Suppressor macrophage (primary cell): ENCODE measurements at regions not wholly inside any gene's neighbourhood (a gene's known extent, or its start where the extent isn't known, plus 50 kb on each side); places are given as distances from the start of the nearest gene placed in this dataset.
A peak's percentile ranks its signal among the peaks of the same experiment; 100 is the strongest.
"Not testable (repeated sequence)": the region's sequence is repeated elsewhere in the genome, so short reads cannot be mapped to it uniquely, and the experiment has no call there.

Source experiments
- DNase-seq, 4 experiments: peaks; one replicate each; pipeline ENCODE4 v3.0.0-alpha.2; 2020 to 2022

DNA sequence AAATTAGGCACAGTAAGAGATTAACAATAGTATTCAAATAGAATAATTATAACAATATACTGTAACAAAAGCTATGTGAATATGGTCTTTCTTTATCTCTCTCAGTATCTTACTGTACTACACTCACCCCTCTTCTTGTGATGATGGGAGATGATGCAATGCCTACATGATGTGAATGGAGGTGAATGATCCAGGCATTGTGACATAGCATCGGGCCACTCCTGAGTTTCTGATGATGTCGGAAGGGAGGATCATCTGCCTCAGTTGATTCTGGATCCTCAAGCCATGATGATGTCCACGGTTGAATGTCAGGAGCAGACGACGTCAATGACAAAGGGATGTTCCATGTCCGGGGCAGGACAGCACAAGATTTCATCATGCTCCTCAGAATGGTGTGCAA lies 268.3 kb upstream of the MGAT5 start:
- no peak for DNase-seq

- no peak for DNase-seq
These were observed 267.6 kb upstream of the MGAT5 start for GRCh38 chr2:133986081-133986837.

GRCh38 chr2:133986881-133987795 lies 266.7 kb upstream of the MGAT5 start:
- no peak for DNase-seq

GRCh38 chr2:133988316-133988891 lies 265.5 kb upstream of the MGAT5 start:
- no peak for DNase-seq

- no peak for DNase-seq
These were observed 262.2 kb upstream of the MGAT5 start for GRCh38 chr2:133991606-133992168.

DNA sequence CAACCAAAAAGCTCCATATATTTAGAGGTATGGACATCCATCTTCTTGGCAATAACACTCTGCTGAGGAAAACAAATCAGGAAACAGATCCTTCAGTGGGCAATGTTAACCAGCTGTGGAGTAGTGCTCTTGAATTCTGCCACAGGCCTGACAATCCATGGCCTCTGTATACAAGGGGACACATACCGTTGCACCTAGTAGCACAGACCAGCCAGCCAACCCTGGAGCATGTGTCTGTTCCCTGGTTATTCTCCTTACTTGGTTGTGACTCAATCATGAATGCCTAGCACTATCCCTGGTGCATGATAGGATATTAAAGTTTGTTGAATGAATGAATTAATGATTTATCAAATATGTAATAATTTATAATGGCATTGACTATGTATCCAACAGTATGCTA lies 261.4 kb upstream of the MGAT5 start:
- no peak for DNase-seq

- DNase-seq, result no peak
These were observed 260.7 kb upstream of the MGAT5 start for GRCh38 chr2:133993160-133993559.

- not testable (repeated sequence) for DNase-seq
These were observed 255.1 kb upstream of the MGAT5 start for GRCh38 chr2:133998726-133999125.

- no peak for DNase-seq
These were observed 251.5 kb upstream of the MGAT5 start for GRCh38 chr2:134002391-134002790.

- DNase-seq, result no peak
These were observed 251.0 kb upstream of the MGAT5 start for GRCh38 chr2:134002921-134003320.

DNA sequence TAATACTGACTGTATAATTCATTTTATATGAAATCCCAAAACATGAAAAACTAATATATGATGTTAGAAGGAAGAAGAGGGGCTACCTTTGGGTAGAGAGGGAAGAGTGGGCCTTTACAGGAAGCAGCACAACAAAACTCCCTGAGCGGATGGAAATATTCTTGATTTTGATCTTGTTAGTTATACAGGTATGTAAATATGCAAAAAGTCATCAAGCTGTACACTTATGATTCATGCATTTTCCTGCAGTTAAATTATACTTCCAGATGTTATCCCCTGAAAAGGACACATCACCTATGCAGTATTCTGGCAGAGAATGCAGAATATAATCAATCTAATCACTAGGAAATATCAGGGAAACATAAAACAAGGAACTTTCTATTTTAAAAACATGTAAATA lies 249.4 kb upstream of the MGAT5 start:
- no peak for DNase-seq

- DNase-seq, result no peak
These were observed 245.0 kb upstream of the MGAT5 start for GRCh38 chr2:134008837-134009236.

- no peak for DNase-seq
These were observed 244.4 kb upstream of the MGAT5 start for GRCh38 chr2:134009440-134009839.

DNA sequence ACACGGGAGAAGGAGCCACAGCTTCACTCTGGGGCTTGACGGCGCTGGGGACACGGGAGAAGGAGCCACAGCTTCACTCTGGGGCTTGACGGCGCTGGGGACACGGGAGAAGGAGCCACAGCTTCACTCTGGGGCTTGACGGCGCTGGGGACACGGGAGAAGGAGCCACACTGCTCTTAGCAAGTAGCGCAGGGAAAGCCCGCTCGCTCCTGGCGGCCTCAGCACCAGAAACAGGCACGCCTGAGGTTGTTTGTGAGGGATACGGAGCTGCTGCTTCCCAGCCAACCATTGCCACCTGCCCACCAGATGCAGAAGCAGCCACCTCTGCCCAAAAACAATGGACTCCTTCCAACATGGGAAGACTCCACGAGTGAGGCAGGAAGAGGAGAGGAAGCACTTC lies 244.0 kb upstream of the MGAT5 start:
- not testable (repeated sequence) for DNase-seq

GRCh38 chr2:134011936-134012586 lies 241.8 kb upstream of the MGAT5 start:
- no peak for DNase-seq

DNA sequence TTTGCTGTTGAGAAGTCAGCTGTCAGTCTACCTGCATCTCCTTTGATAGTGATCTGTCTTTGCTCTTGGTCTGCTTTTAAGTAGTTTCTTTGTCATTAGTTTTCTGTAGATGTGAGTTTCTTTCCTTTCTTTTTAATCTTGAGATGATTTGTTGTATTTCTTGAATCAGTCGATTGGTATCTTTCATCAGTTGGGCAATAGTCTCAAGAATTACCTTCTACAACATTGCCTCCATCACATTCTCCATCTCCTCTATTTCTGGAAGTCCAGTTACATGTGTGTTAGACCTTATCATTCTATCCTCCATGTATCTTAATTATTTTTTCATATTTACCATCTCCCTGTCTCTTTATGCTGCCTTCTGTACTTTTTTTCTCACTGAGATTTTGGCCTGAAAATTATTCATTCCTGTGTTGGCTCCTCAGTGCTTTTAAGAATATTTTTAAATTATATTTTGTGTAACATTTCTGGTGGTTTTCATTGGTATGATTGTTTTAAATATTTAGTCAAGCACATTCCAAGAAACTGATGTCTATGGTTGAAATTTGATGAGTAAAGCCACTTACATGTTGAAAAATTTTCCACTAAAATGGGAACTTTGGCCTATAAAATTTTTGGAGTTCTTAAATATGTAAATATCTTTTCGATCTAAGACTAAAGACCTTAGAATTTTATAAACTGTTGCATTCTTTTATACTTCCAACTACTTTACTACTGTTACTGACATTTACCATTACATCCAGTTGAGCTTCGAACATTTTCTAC lies 239.5 kb upstream of the MGAT5 start:
- no peak for DNase-seq

- DNase-seq, result no peak
These were observed 234.0 kb upstream of the MGAT5 start for GRCh38 chr2:134019871-134020270.

DNA sequence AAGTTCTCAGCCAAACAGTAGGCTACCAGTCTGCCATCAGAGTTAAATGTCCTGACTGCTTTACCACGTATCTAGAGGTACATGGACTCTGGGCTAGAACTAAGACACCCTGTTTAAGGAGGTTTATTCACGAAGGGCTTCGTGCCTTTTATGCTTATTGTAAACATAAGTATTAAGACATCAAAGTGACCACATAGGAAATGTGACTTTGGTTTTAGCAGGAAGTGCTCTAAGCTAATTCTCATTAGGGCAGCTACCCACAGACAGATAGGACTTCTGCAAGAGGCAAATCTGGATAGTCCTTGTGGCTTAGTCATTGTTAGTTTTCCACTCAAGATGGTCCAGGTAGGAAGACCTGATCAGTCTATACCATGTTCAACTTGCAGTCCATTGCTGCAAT lies 233.3 kb upstream of the MGAT5 start:
- peak in 2 of 4 experiments; percentile 18 to 53 for DNase-seq

- DNase-seq, result peak in 3 of 4 experiments; percentile 13 to 38 (median 32)
These were observed 231.9 kb upstream of the MGAT5 start for GRCh38 chr2:134021830-134022524.

DNA sequence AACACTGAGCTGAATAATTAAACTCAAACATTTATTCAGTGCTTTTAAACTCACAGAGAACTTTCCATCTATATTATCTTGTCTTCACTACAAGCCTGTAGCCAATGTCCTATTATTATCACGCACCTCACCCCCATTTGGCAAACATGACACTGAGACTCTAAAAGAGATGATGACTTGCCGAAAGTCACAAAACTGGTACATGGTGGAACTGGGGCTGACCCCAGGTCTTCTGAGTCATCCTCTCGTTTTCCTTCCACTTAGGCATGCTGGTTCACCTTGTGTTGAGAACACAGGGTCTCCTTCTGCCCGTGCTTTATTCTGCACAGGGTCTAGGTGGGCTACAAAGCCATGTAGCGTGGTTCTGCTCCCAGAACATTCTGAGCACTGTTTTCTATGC lies 230.0 kb upstream of the MGAT5 start:
- DNase-seq, result no peak

- DNase-seq, result no peak
These were observed 225.9 kb upstream of the MGAT5 start for GRCh38 chr2:134027980-134028379.
